MM.1S (cell line): ENCODE measurements at regions not wholly inside any gene's neighbourhood (a gene's known extent, or its start where the extent isn't known, plus 50 kb on each side); places are given as distances from the start of the nearest gene placed in this dataset.

Experiments
- EZH2 ChIP-seq: fragments of 300-600 bp; sonication (generic); optimal IDR thresholded peaks from 2 replicates; pipeline ENCODE3; 2017; ENCODE audit warnings: low read depth, mild to moderate bottlenecking, antibody characterized with exemption, low read length, mixed read lengths
- TF ChIP-seq, protein P1 (sequence below): fragments of 300-600 bp; sonication (generic); IDR thresholded peaks from 2 replicates; pipeline ENCODE4 v1.5.1; 2016; ENCODE audit warnings: antibody characterized with exemption, low read length, mixed read lengths

- TF ChIP-seq, protein P1, sequence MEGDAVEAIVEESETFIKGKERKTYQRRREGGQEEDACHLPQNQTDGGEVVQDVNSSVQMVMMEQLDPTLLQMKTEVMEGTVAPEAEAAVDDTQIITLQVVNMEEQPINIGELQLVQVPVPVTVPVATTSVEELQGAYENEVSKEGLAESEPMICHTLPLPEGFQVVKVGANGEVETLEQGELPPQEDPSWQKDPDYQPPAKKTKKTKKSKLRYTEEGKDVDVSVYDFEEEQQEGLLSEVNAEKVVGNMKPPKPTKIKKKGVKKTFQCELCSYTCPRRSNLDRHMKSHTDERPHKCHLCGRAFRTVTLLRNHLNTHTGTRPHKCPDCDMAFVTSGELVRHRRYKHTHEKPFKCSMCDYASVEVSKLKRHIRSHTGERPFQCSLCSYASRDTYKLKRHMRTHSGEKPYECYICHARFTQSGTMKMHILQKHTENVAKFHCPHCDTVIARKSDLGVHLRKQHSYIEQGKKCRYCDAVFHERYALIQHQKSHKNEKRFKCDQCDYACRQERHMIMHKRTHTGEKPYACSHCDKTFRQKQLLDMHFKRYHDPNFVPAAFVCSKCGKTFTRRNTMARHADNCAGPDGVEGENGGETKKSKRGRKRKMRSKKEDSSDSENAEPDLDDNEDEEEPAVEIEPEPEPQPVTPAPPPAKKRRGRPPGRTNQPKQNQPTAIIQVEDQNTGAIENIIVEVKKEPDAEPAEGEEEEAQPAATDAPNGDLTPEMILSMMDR: no peak
- TF ChIP-seq EZH2: no peak
Observed at GRCh38 chr3:162498626-162499025, 1002.0 kb downstream of the OTOL1 start.
